BE2C (cell line): ENCODE measurements at regions not wholly inside any gene's neighbourhood (a gene's known extent, or its start where the extent isn't known, plus 50 kb on each side); places are given as distances from the start of the nearest gene placed in this dataset.

Source experiments
- DNase-seq: peaks from one replicate; pipeline ENCODE4 v3.0.0-alpha.2; 2020
- H3K27me3 ChIP-seq: fragments of 250-450 bp; sonication (Bioruptor Pico); 2 replicates; pipeline ENCODE4 v1.5.1; 2020; ENCODE audit warnings: mild to moderate bottlenecking
- H3K36me3 ChIP-seq: fragments of 250-450 bp; sonication (Bioruptor Pico); 2 replicates; pipeline ENCODE4 v1.5.1; 2020; ENCODE audit warnings: mild to moderate bottlenecking
- H3K4me1 ChIP-seq: fragments of 250-450 bp; sonication (Bioruptor Pico); 2 replicates; pipeline ENCODE4 v1.5.1; 2020
- H3K4me3 ChIP-seq: 2 replicates; pipeline ENCODE4 v1.5.1; 2011; ENCODE audit warnings: low read depth, low read length
- H3K9me3 ChIP-seq: fragments of 250-450 bp; sonication (Bioruptor Pico); 2 replicates; pipeline ENCODE4 v1.5.1; 2020
- TF ChIP-seq, protein P1 (sequence below): IDR thresholded peaks from 2 replicates; pipeline ENCODE4 v1.5.1; 2012; ENCODE audit warnings: mild to moderate bottlenecking, low read depth, low read length

- Histone ChIP-seq H3K36me3 (no peaks in the 10 kb centered on the region), H3K27me3 (no peaks in the 10 kb centered on the region), H3K4me1 (peaks cover 8% of the 10 kb centered on the region), H3K4me3 (no peak overlapping the region), H3K9me3 (no peaks in the 10 kb centered on the region)
- DNase-seq: no peak
- TF ChIP-seq, protein P1, sequence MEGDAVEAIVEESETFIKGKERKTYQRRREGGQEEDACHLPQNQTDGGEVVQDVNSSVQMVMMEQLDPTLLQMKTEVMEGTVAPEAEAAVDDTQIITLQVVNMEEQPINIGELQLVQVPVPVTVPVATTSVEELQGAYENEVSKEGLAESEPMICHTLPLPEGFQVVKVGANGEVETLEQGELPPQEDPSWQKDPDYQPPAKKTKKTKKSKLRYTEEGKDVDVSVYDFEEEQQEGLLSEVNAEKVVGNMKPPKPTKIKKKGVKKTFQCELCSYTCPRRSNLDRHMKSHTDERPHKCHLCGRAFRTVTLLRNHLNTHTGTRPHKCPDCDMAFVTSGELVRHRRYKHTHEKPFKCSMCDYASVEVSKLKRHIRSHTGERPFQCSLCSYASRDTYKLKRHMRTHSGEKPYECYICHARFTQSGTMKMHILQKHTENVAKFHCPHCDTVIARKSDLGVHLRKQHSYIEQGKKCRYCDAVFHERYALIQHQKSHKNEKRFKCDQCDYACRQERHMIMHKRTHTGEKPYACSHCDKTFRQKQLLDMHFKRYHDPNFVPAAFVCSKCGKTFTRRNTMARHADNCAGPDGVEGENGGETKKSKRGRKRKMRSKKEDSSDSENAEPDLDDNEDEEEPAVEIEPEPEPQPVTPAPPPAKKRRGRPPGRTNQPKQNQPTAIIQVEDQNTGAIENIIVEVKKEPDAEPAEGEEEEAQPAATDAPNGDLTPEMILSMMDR: no peak
Observed at GRCh38 chr13:74064805-74065312, 69.3 kb downstream of the KLF12 start.

DNA sequence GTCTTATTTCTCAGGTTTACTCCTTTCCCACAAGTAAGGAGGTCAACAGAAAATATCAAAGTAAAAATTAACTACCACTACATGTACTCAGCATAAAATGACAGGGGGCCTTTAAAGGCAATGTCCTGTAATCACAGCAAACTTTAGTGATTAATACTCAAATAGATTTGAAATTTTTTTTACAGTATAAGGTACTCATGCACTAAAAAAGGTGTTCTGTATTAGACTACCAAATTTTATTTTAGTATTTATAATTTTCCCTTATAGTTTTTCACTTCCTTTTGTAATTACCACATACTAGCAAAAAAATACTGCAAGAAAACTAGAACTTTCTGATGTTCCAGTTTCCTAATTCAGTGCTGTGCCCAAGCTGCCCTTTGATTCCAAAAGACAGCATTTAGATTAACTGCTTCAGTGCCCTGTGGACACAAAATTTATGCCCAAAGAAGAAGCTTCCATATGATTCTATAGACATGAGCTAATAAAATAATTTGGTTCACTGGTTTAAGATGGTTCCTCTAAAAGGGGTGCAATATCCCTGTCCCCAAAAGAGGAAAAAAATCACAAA lies 70.6 kb downstream of the KLF12 start:
- TF ChIP-seq, protein P1: no peak
- no peaks in the 10 kb centered on the region for H3K27me3 ChIP-seq
- DNase-seq: no peak
- no peak overlapping the region for H3K4me3 ChIP-seq
- peaks cover 8% of the 10 kb centered on the region for H3K4me1 ChIP-seq
- no peaks in the 10 kb centered on the region for H3K9me3 ChIP-seq
- H3K36me3 ChIP-seq: no peaks in the 10 kb centered on the region

DNA sequence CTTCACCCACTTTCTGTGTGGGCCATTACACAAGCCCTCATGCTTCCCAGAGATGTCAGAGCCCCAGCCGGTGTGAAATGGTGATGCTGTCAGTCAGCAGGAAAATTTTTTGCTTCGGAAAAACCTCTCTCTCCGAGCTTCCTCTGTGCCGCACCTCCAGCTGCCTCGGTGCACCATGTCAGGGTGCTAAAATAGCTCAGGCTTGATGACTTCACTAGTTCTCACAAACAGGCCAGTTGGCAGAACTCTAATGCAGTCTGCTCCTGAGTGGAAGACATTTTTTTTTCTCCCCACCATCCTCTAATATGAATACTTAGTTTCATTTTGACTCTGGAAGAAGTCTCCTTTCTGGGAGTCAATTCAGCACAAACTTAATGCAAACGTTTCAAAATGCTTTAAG lies 71.3 kb downstream of the KLF12 start:
- TF ChIP-seq, protein P1: no peak
- H3K27me3 ChIP-seq: no peaks in the 10 kb centered on the region
- no peaks in the 10 kb centered on the region for H3K36me3 ChIP-seq
- H3K9me3 ChIP-seq: no peaks in the 10 kb centered on the region
- H3K4me1 ChIP-seq: peaks cover 7% of the 10 kb centered on the region
- DNase-seq: no peak
- H3K4me3 ChIP-seq: no peak overlapping the region

DNA sequence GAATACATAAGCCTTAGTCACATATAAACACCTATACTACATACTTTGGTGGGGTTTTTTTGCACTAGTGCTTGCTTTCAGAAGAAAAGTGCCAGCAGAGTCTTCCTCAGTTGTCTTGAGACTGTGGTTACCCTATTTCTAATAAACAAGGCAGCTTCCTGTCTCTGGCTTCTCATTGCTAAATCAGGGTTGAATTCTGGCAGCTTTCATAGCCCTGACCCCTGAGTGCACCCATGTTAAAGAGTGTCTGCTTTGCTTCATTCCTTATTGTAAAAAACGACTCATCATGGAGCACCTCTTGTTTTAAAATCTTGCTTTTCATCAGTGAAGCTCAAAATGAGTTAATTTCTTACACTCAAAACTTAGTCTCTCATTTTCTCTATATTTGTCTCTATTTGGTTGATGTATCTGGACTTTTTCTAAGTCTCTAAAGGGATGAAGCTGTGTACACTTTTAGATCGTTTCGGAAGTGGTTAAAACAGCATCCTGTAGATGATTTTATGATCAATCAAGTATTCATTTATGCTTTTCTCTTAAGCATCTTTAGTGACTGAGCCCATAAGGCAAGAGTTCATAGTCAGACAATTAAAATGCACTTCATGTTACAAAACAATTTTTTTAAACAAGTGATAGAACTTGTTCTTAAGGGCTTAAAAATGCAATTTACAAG lies 72.1 kb downstream of the KLF12 start:
- DNase-seq: no peak

DNA sequence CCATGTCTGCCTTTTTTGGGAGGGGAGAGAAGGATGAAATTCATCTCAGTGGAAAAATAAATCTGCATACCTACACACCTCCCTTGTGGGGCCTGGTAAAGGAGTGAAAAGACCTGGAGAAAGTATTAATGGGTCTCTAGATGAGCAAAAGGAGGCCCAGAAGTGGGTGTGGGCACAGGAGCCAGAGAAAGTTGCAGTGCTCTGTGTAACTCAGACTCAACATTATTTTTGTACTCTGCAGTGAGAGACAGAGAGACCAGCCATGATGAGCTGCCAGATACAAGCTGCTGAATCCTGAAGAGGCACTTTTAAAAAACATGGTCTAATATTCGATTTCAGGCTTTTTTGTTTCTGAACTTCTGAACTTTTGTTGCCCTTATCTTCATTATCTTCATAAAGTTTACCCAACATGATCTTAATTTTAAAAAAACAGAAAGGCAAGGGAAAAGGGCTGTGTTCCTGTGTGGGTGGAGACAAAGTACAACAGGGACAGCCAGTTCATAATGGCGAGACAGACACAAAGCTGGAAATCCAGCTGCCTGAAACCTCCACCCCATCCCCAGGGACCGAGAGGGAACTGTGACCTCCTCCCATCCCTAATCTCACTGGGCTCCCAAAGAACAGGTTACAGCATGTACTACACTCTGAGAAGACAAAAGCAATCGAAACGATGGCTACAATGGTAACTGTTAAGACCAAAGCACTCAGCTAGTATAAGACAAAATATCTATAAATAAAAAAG lies 77.2 kb downstream of the KLF12 start:
- Histone ChIP-seq H3K27me3 (no peaks in the 10 kb centered on the region), H3K9me3 (no peaks in the 10 kb centered on the region), H3K4me3 (peak overlapping the region; percentile 2; the same call in 1 of the 2 replicates), H3K4me1 (peaks cover 12% of the 10 kb centered on the region), H3K36me3 (no peaks in the 10 kb centered on the region)
- DNase-seq: peak; percentile 75
- TF ChIP-seq, protein P1: no peak

More for the DNA sequence above, 72.1 kb downstream of the KLF12 start:
- Histone ChIP-seq H3K4me3 (no peak overlapping the region), H3K36me3 (no peaks in the 10 kb centered on the region), H3K4me1 (peaks cover 6% of the 10 kb centered on the region), H3K9me3 (no peaks in the 10 kb centered on the region), H3K27me3 (no peaks in the 10 kb centered on the region)
- TF ChIP-seq, protein P1: no peak
